NCI-H146 (cell line): ENCODE measurements at regions not wholly inside any gene's neighbourhood (a gene's known extent, or its start where the extent isn't known, plus 50 kb on each side); places are given as distances from the start of the nearest gene placed in this dataset.

ENCODE experiments used
- DNase-seq: peaks from one replicate; lab custom pipeline; 2025; lab: John Stamatoyannopoulos, UW

DNA sequence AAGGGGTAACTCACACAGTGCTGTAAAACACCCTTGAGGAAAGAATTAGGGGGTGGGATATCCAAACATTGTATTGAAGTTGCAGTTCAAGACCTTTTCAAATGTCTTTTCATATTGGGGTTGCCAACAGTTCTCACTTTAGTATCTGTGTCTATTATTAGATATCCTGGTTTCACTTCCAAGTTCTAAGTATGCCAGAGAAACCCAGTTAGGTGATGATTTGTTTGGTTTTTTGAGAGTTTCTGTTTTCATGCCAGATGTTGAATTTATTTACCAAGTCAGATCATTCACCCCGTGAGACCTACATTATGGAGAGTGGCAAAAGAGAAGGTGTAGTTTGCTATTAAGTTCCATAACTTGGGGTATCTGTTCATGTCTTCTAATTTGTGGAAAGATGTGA, 64.5 kb downstream of the C9orf152 start:
- DNase-seq: no peak

DNA sequence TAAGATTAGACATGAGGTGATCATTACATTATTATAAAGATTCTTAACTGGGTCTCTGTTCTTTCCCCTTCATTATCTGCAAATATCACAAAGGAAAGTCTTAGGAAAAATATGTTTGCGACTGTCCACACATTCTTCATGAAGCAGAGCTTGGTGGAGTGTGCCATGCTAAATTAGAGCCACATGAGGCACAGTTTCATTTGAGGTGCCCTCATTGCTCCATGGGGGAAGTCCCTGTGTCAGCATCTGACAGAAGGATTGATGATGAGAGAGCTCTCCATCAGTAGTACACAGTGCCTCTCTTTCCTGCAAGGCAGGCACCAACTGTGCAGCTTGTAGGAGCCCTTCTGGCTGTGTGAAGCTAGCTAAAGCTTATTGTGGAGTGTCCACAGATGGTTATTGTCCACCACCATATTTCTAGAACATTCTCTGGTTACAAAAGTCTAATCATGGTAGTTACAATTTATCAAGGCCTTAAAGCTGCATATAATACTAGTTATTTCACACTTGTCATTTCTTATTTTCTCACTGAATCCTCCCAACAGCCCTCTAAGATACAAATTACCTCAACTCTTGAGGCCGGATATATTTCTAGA, 63.9 kb downstream of the C9orf152 start:
- no peak for DNase-seq

DNA sequence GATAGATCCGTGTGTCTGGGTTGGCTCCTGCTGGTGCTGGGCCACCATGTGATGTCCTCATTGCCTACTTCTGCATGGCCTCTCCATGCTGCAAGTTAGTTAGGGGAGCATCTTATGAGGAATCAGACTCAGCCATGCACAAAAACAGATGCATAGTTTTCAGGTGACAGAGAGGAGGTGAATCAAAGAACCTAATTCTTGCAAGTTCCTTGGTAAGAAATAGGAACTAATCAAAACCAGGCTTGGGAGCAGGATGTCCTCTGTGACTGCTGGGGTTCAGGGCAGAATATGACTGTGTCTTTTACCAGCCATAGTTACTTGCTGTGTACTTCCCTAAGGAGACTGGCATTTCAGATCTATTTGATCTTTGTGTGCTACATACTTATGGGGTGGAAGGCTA, 61.6 kb downstream of the C9orf152 start:
- DNase-seq: no peak

DNA sequence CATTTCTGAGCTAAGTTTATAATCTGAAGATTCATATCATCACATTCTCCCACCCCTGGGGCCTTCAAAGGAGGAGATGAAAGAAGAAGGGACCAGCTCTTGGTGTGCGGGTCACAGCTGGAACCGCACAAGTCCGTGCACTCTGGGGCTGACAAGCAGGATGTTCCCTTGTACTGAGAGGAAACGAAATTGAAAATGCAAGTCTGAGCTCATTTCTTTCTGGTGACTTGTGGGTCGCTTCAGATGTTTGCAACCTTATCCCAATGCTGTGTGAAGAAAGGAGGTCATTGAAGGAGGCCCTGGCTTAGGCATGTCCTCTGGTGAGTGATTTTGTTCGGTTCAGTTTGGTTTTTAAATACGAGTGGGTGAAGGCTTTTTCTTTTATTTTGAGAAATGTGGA, 59.6 kb downstream of the C9orf152 start:
- no peak for DNase-seq

DNA sequence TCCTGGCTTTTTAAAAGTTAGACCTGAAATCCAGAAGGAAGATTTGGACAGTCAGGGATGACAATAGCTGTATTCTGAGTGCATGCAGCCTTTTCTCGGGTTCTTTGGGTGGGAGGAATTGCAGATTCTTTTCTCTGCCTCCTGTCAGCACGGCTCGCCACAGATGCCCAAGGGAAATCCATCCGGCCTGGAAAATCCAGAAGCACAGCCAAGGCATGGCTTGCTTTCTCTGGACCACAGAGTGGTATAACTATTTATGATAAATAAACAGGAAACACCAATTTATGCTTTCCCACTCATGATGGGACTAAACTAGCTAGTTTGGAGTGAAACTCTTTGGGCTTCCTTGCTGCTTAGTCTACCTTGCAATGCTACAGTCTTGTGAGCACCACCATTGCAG, 59.1 kb downstream of the C9orf152 start:
- DNase-seq: no peak
